Adrenal gland (tissue), 9 donors: ENCODE measurements at regions not wholly inside any gene's neighbourhood (a gene's known extent, or its start where the extent isn't known, plus 50 kb on each side); places are given as distances from the start of the nearest gene placed in this dataset.

Experiments used
- DNase-seq, 7 donors: peaks; one replicate each; pipeline ENCODE4 v3.0.0-alpha.2; 2019 to 2020
- H3K27ac ChIP-seq, 5 donors: fragments of 200-600 bp; sonication (generic) in 4 of 5; 1 replicate in 3 of 5; 2 replicates in 2 of 5; pipeline versions ENCODE4 v1.5.1 to v1.8.0; 2016 to 2020; ENCODE audit warnings: mild to moderate bottlenecking in 1 of 5
- H3K27me3 ChIP-seq: fragments of 200-600 bp; 2 replicates; pipeline ENCODE4 v1.8.0; 2021
- H3K36me3 ChIP-seq, 2 donors: fragments of 200-600 bp; replicated peaks in 1 of 2; 1 replicate in 1 of 2; 2 replicates in 1 of 2; pipeline versions ENCODE4 v1.5.1 to v1.8.0; 2018 to 2022
- H3K4me1 ChIP-seq, 2 donors: fragments of 200-600 bp; replicated peaks in 1 of 2; 1 replicate in 1 of 2; 2 replicates in 1 of 2; pipeline versions ENCODE4 v1.5.1 to v1.8.0; 2018 to 2021
- H3K4me3 ChIP-seq, 4 donors: fragments of 200-600 bp; sonication (generic) in 3 of 4; one replicate each; pipeline ENCODE4 v1.5.1; 2016 to 2018
- H3K9me3 ChIP-seq, 3 donors: fragments of 200-600 bp; sonication (generic) in 1 of 3; replicated peaks in 1 of 3; 1 replicate in 2 of 3; 2 replicates in 1 of 3; pipeline versions ENCODE4 v1.5.1 to v1.8.0; 2016 to 2021
- POLR2A ChIP-seq, 2 donors: fragments of 450-650 bp; IDR thresholded peaks; one replicate each; pipeline ENCODE4 v1.6.1; 2017; ENCODE audit warnings: antibody characterized with exemption in 2 of 2, mild to moderate bottlenecking in 2 of 2, moderate library complexity in 1 of 2
- WGBS, 4 donors: extraction: QIAGEN DNeasy Blood & Tissue Kit in 2 of 4; methylation state at CpG; one replicate each; pipeline versions ENCODE4 v1.1.5 to v1.1.7; 2013 to 2017; 5-methylcytosine and 5-hydroxymethylcytosine counted together
- intact Hi-C, 2 donors: fragments of 100-400 bp; cut with DNase I; formaldehyde crosslinking; loops; one replicate each; pipeline versions ENCODE4 v1.14.1 to v1.15.0; 2022 to 2023
- TF ChIP-seq, protein P1 (sequence below), 6 experiments: fragments of 450-650 bp in 4 of 6; fragments of 200-600 bp in 2 of 6; sonication (generic) in 1 of 6; IDR thresholded peaks; 1 replicate in 5 of 6; 2 replicates in 1 of 6; pipeline versions ENCODE4 v1.5.1 to v1.8.0; 2016 to 2021; ENCODE audit warnings: antibody characterized with exemption in 6 of 6, mild to moderate bottlenecking in 2 of 6, moderate library complexity in 1 of 6
- donor health status: healthy with polysubstance abuse.
- donor health status: Bipolar disorder and iron deficiency.
- donor health status: DM: yes; HTN: yes; CAD: no.
- donor health status: DM: no; HTN: no; CAD: no.
- donor health status: DM: no; HTN: no; CAD: no.

DNA sequence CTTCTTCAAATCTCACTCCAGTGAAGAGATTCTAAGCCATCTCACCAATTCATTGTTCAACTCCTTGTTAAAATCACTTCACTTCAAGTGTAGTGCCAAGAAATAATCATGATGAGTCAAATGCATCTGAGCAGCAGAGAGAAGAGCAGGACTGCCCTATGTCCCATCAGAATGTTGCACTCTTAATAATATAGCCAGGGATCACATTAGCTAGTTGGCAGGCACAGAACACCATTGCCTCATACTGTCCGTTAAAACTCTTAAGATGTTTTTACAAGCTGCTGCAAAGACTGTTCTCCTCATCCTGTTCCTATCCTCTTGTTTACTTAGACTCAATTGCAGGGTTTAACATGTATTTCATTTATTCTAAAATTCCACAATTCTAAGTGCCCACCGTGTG is 432.9 kb downstream of the PLPP3 start:
- Histone ChIP-seq H3K4me3 (no peak overlapping the region), H3K36me3 (no peaks in the 10 kb centered on the region), H3K27ac (peak overlapping the region in 1 of 5 donors; percentile 43), H3K27me3 (no peaks in the 10 kb centered on the region), H3K9me3 (no peaks in the 10 kb centered on the region), H3K4me1 (no peaks in the 10 kb centered on the region)
- 69 to 83% (median 80%) methylated on average over 2 of the region's 2 CpGs for WGBS, 4 donors
- TF ChIP-seq, protein P1, sequence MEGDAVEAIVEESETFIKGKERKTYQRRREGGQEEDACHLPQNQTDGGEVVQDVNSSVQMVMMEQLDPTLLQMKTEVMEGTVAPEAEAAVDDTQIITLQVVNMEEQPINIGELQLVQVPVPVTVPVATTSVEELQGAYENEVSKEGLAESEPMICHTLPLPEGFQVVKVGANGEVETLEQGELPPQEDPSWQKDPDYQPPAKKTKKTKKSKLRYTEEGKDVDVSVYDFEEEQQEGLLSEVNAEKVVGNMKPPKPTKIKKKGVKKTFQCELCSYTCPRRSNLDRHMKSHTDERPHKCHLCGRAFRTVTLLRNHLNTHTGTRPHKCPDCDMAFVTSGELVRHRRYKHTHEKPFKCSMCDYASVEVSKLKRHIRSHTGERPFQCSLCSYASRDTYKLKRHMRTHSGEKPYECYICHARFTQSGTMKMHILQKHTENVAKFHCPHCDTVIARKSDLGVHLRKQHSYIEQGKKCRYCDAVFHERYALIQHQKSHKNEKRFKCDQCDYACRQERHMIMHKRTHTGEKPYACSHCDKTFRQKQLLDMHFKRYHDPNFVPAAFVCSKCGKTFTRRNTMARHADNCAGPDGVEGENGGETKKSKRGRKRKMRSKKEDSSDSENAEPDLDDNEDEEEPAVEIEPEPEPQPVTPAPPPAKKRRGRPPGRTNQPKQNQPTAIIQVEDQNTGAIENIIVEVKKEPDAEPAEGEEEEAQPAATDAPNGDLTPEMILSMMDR (IDR thresholded peaks at IDR 0.05), result no peak
- no peak for TF ChIP-seq POLR2A (IDR thresholded peaks at IDR 0.05)
- intact Hi-C loops, result no loop called here
- no peak for DNase-seq

DNA sequence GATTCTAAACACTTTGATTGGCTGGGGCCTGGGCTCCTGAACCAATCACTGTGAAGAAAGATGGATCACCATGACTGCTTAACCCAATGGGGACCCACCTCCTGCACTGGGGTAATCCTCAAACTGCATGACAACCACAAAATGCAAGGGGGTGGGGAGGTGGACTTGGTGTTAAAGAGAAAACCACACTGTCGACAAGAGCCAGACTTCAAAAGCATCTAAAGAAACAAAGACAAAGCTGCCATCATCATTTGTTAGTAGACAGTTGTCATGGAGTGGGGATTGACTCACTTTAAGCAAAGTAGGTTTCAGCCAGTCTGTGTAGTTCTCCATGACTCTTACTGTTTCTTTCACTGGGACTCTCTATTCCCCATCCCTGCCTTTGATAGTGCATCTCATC is 433.8 kb downstream of the PLPP3 start:
- H3K36me3 ChIP-seq, result no peaks in the 10 kb centered on the region
- no peaks in the 10 kb centered on the region for H3K4me1 ChIP-seq
- no peak for DNase-seq
- TF ChIP-seq POLR2A (IDR thresholded peaks at IDR 0.05), result no peak
- TF ChIP-seq, protein P1 (IDR thresholded peaks at IDR 0.05), result no peak
- H3K9me3 ChIP-seq, result no peaks in the 10 kb centered on the region
- no peak overlapping the region for H3K4me3 ChIP-seq
- H3K27ac ChIP-seq, result no peak overlapping the region
- no peaks in the 10 kb centered on the region for H3K27me3 ChIP-seq
- intact Hi-C loops, result no loop called here
- WGBS, 4 donors, result 80 to 100% (median 85%) methylated on average over 1 of the region's 1 CpG

DNA sequence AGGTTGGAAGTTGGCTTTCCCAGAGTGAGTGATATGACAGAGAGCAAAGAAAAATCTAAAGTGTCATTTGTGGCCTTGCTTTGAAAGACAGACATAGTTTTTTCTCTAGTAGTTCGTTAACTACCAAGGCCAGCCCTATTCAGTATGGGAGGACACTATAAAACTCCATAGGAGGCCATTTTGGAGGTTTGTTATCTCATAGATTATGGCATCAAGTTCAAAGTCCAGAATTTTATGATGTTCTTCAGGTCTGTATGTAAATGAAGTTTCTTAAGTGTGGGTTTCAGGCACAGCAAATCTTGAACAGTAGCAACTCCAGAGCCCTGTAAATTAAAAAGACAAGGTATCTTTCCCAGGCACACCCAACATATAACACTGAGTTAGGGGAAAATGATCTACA is 437.1 kb downstream of the PLPP3 start:
- H3K27me3 ChIP-seq, result no peaks in the 10 kb centered on the region
- 40 to 63% (median 51%) methylated on average over 1 of the region's 1 CpG for whole genome bisulfite sequencing, 4 donors
- no peak overlapping the region for H3K4me3 ChIP-seq
- H3K27ac ChIP-seq, result no peak overlapping the region
- no peak for TF ChIP-seq POLR2A (IDR thresholded peaks at IDR 0.05)
- TF ChIP-seq, protein P1 (IDR thresholded peaks at IDR 0.05), result no peak
- H3K4me1 ChIP-seq, result peaks cover 0 to 4% of the 10 kb centered on the region in 2 donors
- no peak for DNase-seq
- no peaks in the 10 kb centered on the region for H3K36me3 ChIP-seq
- intact Hi-C loops, result no loop called here
- H3K9me3 ChIP-seq, result no peaks in the 10 kb centered on the region

DNA sequence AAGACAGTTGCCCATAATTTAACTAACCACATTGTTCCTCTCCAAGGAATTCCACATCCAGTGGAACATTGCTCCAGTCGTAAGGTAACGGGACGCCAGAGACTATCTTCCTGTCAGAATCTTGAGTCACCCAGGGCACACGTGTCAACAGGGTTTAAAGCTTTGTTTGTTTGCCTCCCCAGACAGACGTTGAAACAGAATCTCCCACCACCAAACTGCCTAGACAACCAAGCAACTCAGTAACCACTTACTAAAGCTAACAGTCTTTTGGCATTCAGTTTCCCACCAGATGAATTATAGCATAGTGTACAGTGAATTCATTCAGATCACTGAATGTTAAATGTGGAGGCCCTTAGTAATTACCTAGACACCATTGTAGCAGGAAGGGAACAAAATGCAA is 439.5 kb downstream of the PLPP3 start:
- H3K4me1 ChIP-seq, result peaks cover 0 to 4% of the 10 kb centered on the region in 2 donors
- no peaks in the 10 kb centered on the region for H3K36me3 ChIP-seq
- H3K27ac ChIP-seq, result no peak overlapping the region
- H3K27me3 ChIP-seq, result no peaks in the 10 kb centered on the region
- TF ChIP-seq, protein P1 (IDR thresholded peaks at IDR 0.05), result no peak
- TF ChIP-seq POLR2A (IDR thresholded peaks at IDR 0.05), result no peak
- WGBS, 4 donors, result 88 to 91% (median 90%) methylated on average over 5 of the region's 5 CpGs
- H3K4me3 ChIP-seq, result no peak overlapping the region
- intact Hi-C loops, result no loop called here
- H3K9me3 ChIP-seq, result no peaks in the 10 kb centered on the region
- DNase-seq, result no peak
